KOPT-K1 (cell line): ENCODE measurements at regions not wholly inside any gene's neighbourhood (a gene's known extent, or its start where the extent isn't known, plus 50 kb on each side); places are given as distances from the start of the nearest gene placed in this dataset.

ENCODE experiments used
- H3K27ac ChIP-seq: fragments of 200-600 bp; sonication (generic); 2 replicates; pipeline ENCODE4 v1.5.1; 2016; ENCODE audit warnings: antibody characterized with exemption, mild to moderate bottlenecking, low read depth, low read length; ENCODE audit not compliant: poor library complexity, severe bottlenecking
- H3K36me3 ChIP-seq: fragments of 200-600 bp; sonication (generic); 2 replicates; pipeline ENCODE4 v1.5.1; 2017; ENCODE audit warnings: antibody characterized with exemption, mild to moderate bottlenecking, low read length, moderate library complexity; ENCODE audit not compliant: insufficient read depth
- H3K9me3 ChIP-seq: fragments of 200-600 bp; sonication (generic); 2 replicates; pipeline ENCODE4 v1.5.1; 2017; ENCODE audit warnings: antibody characterized with exemption, low read length, mild to moderate bottlenecking; ENCODE audit not compliant: insufficient read depth, poor library complexity, severe bottlenecking

DNA sequence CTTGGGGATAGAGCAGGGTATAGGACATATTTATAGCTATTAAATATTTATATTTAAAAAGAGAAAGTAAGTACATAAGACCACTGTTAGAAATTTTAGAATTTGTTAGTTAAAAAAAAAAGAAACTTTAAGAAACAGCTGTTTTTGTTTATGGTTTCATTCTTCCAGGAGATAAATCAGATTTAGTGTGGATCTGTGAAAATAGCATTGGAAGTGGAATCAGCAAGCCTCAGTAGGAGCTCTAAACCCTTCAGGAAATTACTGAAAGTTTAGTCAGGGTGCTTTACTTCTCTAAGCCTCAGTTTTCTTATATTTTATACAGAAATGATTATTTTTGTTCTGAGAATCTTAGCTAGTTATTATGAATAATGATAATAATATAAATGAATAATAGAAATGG is 316.0 kb upstream of the NOVA1 start:
- no peaks in the 10 kb centered on the region for H3K36me3 ChIP-seq
- H3K9me3 ChIP-seq = no peaks in the 10 kb centered on the region
- no peak overlapping the region for H3K27ac ChIP-seq

DNA sequence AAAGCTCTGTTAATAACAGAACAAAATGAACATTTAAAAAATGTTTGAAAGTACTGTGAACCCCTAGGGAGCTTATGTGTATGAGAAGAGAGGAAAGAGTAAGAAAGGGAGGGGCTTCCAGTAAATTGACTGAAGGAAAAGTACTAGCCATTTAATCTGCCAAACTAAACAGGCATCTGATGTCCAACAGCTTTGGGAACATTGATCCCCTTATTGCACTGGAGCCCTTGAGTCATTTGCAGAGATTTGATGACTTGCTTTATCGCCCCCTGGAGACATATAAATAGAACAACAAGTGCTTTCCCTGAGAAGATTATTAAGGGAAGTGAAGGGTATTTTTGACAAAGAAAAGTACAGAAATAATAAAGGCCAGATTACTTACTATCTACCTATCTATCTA is 319.3 kb upstream of the NOVA1 start:
- H3K9me3 ChIP-seq = no peaks in the 10 kb centered on the region
- H3K36me3 ChIP-seq = no peaks in the 10 kb centered on the region
- no peak overlapping the region for H3K27ac ChIP-seq

DNA sequence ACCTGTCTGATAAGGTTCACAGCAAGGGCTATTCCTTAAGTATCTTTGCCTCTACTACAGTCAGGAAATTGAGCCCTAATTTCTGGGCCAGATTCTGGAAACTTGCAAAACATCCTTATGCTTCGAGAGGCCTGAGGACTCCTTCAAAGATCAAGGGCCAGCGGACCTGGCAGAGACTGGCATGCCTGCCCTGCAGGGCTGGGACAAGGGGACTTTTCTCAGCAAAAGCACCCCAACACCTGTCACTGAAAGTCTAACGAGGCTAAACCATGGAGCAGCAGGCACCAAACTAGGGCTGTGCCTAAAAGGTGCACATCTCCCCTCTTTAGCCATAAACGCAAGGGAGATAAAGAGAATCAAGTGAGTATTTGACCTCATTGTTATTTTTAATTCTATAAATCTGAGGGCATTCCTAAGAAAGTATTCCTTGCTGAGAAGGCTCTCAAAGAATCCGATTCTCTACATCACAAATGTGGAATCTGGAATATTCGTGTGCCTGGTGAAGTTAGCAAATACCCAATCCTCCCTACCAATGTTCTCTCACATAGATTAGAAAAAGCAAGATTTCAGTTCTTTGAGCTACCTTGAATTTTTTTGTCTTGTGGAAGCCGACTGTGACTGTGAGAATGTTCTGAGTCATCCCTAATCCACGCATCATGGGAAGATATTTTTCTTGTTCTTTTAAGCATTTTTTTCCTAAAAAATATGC is 328.2 kb upstream of the NOVA1 start:
- no peaks in the 10 kb centered on the region for H3K36me3 ChIP-seq
- H3K9me3 ChIP-seq = no peaks in the 10 kb centered on the region

DNA sequence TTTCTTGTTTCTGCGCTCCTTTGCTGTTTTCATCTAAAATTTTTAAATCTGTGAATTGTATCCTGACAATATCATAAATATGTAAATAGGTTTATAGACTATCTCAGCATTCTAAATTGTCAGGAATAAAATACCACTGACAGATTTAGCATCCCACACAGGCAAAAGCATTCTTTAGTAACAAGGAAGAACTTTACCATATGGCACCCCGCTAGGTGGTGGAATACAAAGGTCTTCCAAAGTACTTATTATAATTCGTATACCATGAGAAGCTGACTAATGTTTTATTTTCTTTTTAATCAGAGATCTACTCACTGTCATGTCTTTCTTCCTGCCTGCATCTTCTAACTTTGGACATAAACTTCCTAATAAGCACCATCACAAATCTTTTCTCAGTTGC is 328.8 kb upstream of the NOVA1 start:
- Histone ChIP-seq H3K9me3 (no peaks in the 10 kb centered on the region), H3K27ac (no peak overlapping the region), H3K36me3 (no peaks in the 10 kb centered on the region)

More for the DNA sequence above, 328.2 kb upstream of the NOVA1 start:
- H3K27ac ChIP-seq = no peak overlapping the region

DNA sequence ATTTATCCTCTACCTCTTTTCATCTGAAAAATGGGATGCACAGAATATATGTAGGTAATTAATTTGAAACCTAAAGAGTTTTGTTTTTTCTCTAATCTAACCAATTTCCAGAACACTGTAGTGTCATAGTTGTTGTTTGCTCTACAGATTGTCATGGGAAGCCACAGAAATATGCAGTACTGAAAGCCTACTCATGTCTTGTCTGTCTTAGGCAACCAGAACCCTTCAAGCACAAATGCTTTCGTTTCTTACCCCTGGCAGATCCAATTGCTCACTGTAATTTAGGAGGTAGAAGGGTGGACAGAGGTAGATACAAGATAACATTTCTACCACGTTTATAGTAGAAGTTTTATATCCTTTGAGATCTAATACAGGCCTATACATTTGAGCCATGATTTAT is 330.2 kb upstream of the NOVA1 start:
- no peaks in the 10 kb centered on the region for H3K9me3 ChIP-seq
- H3K36me3 ChIP-seq = no peaks in the 10 kb centered on the region
- H3K27ac ChIP-seq = no peak overlapping the region

DNA sequence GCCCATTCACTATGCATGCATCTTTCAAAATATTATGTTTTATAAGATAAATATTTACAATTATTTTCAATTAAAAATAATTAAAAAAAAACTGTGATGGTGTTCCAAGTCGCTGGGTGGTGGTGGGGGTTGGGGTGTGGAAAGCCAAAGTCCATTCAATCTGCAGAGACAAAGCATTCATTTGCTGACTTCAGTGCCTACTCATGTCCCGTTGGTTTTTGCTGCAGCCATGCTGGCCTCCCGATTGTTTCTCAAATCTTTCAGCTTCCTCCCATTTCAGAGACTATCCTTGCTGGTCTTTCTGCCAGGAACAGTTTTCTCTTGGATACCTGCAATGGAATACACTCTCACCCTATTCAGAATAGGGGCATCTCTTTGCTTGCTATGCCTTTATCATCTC is 331.5 kb upstream of the NOVA1 start:
- no peak overlapping the region for H3K27ac ChIP-seq
- no peaks in the 10 kb centered on the region for H3K36me3 ChIP-seq
- H3K9me3 ChIP-seq = no peaks in the 10 kb centered on the region

DNA sequence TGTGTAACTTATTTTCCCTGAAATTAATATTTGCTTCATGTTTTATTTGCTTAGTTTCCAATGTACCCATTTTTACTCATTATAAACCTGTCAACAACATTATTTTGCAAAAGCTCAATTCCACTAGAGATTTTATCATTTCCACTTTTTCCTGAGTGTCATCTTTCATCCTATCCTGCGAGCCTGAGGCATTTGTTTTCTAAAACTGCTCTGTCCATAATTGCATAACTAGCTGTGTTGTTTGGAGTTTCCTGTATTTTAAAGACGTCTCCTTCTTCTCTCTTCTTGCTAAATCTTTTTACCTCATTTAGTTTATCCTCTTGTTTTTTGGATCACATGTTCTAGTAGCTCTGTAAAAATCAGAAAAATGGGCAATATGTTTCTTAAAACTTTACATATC is 332.7 kb upstream of the NOVA1 start:
- Histone ChIP-seq H3K27ac (no peak overlapping the region), H3K36me3 (no peaks in the 10 kb centered on the region), H3K9me3 (no peaks in the 10 kb centered on the region)

DNA sequence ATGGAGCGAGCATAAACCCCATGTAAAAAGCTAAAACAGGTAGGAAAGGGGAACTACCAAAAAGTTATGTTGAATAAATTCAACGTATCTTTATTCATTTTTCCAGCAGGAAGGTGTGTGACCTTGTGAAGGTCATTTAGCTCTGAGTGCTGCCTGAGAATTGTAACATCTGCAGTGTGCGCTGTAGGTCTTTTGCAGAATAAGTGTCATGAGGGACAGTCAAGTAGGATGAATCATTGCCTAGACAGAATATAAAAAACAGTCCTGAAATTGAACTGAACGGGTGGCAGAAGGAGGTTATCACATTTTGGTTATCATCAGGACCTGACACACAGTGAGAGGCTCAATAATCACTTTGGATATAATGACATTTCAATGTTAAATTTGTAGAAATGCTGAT is 334.8 kb upstream of the NOVA1 start:
- Histone ChIP-seq H3K36me3 (no peaks in the 10 kb centered on the region), H3K27ac (no peak overlapping the region), H3K9me3 (no peaks in the 10 kb centered on the region)

DNA sequence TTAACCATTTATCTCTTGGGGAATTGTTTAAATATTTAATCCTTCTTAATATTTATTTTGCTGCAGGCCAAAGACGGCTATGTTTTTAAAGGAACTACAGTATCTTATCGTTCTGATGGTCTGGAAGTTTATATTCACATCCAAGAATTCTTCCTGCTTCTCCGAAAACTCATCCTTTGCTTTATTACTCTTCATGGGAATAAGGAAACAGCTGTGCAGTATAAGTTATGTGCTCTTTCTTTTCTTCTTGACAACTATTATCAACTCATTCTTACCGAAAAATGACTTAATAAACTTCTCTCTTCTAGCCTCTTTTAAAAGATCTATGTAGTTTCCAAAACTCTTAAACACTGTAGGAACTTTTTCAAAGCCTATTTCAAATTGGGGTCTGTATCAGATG is 335.6 kb upstream of the NOVA1 start:
- no peaks in the 10 kb centered on the region for H3K9me3 ChIP-seq
- H3K27ac ChIP-seq = no peak overlapping the region
- H3K36me3 ChIP-seq = no peaks in the 10 kb centered on the region

DNA sequence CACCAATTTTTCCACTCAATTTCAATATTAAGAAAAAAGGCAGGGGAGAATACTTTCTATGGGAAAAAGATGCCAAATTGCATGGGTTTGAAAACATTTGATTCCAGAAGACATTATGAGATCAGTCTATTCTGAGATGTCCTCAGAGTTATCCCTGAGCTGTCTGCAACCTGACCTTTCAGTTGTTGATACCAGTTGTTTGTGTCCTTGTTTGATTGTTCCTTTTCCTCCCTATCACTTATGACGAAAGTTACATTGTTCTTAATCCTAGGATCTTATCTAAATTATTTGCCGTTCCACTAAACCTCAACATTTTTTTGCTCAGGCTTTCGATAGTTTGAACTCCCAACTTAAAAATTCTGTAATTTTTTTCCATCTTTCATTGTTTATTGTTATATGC is 336.3 kb upstream of the NOVA1 start:
- H3K9me3 ChIP-seq = no peaks in the 10 kb centered on the region
- H3K27ac ChIP-seq = no peak overlapping the region

DNA sequence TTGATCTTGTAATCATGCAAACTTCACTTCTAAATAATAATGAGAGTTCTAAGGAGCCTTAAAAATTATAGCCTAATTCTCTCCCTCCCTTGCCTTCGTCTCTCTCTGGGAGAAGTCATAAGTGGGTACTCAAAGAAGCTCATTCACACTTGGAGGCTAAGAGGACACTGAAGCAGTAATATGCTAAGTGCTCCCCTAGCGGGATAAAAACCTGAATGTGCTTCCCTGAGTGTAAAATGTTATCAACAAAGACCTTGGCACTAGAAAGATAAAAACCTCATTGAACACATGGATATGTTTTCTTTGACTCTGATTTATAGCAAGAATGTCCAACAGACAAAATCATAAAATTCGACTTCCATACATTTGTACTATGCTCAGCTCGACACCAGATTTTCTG is 337.9 kb upstream of the NOVA1 start:
- no peak overlapping the region for H3K27ac ChIP-seq
- H3K36me3 ChIP-seq = no peaks in the 10 kb centered on the region
- no peaks in the 10 kb centered on the region for H3K9me3 ChIP-seq

More for the DNA sequence above, 336.3 kb upstream of the NOVA1 start:
- H3K36me3 ChIP-seq = no peaks in the 10 kb centered on the region

DNA sequence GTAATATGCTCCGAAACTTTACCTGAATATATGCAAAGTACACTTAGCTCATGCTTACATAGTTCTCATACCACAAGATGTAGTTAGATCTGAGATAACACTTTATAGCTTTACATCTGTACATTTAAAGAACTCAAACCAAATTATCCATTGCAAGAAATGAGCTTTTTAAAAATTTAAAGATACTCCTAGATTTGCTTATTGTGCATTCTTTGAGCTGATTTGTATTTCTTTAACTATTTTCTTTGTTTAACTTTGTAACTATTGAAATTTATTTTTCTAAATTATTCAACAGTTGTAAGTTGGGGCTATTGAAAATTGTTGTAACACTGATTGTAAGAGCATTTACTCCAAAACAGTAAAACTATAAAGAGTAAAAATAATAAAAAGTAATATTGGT is 340.2 kb upstream of the NOVA1 start:
- H3K9me3 ChIP-seq = no peaks in the 10 kb centered on the region
- H3K36me3 ChIP-seq = no peaks in the 10 kb centered on the region
- no peak overlapping the region for H3K27ac ChIP-seq

DNA sequence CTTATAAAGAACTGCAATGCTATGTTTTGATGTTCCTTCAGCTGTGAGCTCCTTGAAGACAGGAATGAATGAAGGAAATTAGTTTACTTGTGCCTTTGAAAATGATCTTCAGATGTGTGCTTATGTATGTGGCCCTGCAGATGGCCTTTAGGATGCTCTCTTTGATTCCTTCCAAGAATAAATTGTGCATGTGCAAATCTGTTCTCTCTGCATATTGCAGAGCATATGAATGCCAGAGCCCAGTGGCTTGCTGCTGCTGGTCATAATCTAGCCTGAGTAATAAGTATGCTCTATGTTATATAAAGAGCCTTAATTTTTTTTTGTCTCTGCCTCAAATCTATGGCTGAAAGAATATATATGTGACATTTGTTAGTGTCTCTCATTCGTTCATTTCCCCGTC is 341.9 kb upstream of the NOVA1 start:
- H3K36me3 ChIP-seq = no peaks in the 10 kb centered on the region
- H3K9me3 ChIP-seq = no peaks in the 10 kb centered on the region
- no peak overlapping the region for H3K27ac ChIP-seq

DNA sequence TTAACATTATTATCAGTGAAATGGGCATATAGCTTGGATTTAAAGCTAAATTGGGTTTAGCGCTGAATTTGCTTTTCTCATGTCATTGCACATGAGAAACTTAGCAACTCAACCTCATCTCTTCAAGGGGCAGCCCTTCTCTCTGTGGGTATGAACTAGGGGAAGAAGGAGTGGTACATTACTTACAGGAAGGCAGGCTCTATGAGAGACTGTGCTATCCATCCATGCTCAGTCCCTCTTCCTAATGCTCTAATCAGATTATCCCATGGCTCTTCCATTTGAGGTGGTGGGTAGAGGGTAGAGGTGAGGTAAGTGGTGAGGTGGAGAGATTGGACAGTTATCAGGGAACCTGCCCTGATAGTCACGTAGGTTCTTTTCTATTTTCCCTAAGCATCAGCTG is 343.7 kb upstream of the NOVA1 start:
- H3K36me3 ChIP-seq = no peaks in the 10 kb centered on the region
- no peak overlapping the region for H3K27ac ChIP-seq
- H3K9me3 ChIP-seq = no peaks in the 10 kb centered on the region

DNA sequence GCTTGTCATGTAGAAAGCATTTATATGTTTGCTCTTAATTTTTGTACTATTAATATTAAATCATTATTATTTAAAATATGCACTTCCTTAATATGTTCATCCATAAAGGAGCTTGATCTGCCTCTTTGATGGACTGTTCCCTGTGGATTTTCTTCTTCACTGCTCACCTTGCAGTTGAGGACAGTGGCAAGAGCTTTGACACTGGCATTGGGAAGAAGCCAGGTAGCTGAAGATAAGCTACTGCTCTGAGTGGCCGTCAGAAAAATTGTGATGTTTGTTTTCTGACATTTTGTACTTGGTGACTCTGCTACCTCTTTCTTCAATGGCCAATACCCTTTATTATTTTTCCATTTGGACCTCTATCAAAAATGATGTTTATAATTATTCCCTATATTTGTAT is 349.4 kb upstream of the NOVA1 start:
- Histone ChIP-seq H3K36me3 (no peaks in the 10 kb centered on the region), H3K27ac (no peak overlapping the region), H3K9me3 (no peaks in the 10 kb centered on the region)

DNA sequence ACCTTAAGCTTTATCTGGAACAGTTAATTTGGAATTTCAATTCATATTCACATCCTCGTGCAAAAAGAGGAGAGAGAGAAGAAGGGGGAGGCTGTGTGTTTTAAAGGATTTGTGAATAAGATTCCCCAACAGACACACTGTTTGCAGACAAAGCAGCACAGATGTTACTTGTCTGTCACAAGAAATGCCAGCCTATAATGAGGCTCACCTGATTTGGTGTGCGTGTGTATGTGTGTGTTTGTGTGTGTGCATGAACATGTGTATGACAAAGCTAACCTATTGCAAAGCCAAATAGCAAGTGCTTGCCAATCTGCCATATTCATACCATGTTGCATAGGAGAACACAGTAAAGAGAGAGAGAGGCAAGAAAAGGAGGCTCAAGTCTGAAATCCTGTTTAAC is 361.6 kb upstream of the NOVA1 start:
- Histone ChIP-seq H3K9me3 (no peaks in the 10 kb centered on the region), H3K27ac (no peak overlapping the region), H3K36me3 (no peaks in the 10 kb centered on the region)
